ENCODE measurements at regions not wholly inside any gene's neighbourhood (a gene's known extent, or its start where the extent isn't known, plus 50 kb on each side); places are given as distances from the start of the nearest gene placed in this dataset.

GRCh38 chr18:46274266-46274665, 170.1 kb downstream of the HAUS1 start:
- peaks cover 8% of the 10 kb centered on the region for H3K4me1 Mint-ChIP-seq (ENCODE audit: low read depth, unreplicated experiment)
- no peaks in the 10 kb centered on the region for H3K9me3 ChIP-seq
- H3K4me3 Mint-ChIP-seq (ENCODE audit: unreplicated experiment): no peak overlapping the region
- POLR2A ChIA-PET: no interaction called here
- no TSS peak for BruUV-seq (replicated peaks)
- intact Hi-C loops (cut with micrococcal nuclease; ENCODE audit: unreplicated experiment): no loop called here
- no peaks in the 10 kb centered on the region for H3K27me3 ChIP-seq (replicated peaks; ENCODE audit: control insufficient read depth, insufficient read depth, low read length)
- no peak overlapping the region for H3K4me3 ChIP-seq (ENCODE audit: low read depth, low read length)
- CTCF ChIA-PET: no interaction called here
- H3K9me3 Mint-ChIP-seq (ENCODE audit: unreplicated experiment): no peaks in the 10 kb centered on the region
- H3K27me3 Mint-ChIP-seq (ENCODE audit: insufficient read depth, unreplicated experiment): no peaks in the 10 kb centered on the region
- H3K27ac Mint-ChIP-seq (ENCODE audit: unreplicated experiment): no peak overlapping the region
- H3K4me1 ChIP-seq: no peaks in the 10 kb centered on the region
- no peak for DNase-seq
- no peaks in the 10 kb centered on the region for H3K36me3 ChIP-seq (ENCODE audit: control insufficient read depth, insufficient read depth, low read length)
- TF ChIP-seq CTCF (IDR thresholded peaks at IDR 0.05; ENCODE audit: insufficient read depth in 1 of 2, low read depth in 1 of 2, low read length in 1 of 2, severe bottlenecking in 1 of 2, unreplicated experiment in 1 of 2): no peak
- no peaks in the 10 kb centered on the region for H3K36me3 Mint-ChIP-seq (ENCODE audit: insufficient read depth, unreplicated experiment)

- Histone ChIP-seq H3K9me3 (no peaks in the 10 kb centered on the region), H3K27me3 (replicated peaks; ENCODE audit: control insufficient read depth, insufficient read depth, low read length) (no peaks in the 10 kb centered on the region), H3K4me3 (ENCODE audit: low read depth, low read length) (no peak overlapping the region), H3K36me3 (ENCODE audit: control insufficient read depth, insufficient read depth, low read length) (no peaks in the 10 kb centered on the region), H3K4me1 (no peaks in the 10 kb centered on the region)
- CTCF ChIA-PET: no interaction called here
- Mint-ChIP-seq H3K4me3 (ENCODE audit: unreplicated experiment) (no peak overlapping the region), H3K9me3 (ENCODE audit: unreplicated experiment) (no peaks in the 10 kb centered on the region), H3K4me1 (ENCODE audit: low read depth, unreplicated experiment) (peaks cover 8% of the 10 kb centered on the region), H3K27ac (ENCODE audit: unreplicated experiment) (no peak overlapping the region), H3K36me3 (ENCODE audit: insufficient read depth, unreplicated experiment) (no peaks in the 10 kb centered on the region), H3K27me3 (ENCODE audit: insufficient read depth, unreplicated experiment) (no peaks in the 10 kb centered on the region)
- no TSS peak for BruUV-seq (replicated peaks)
- POLR2A ChIA-PET: no interaction called here
- intact Hi-C loops (cut with micrococcal nuclease; ENCODE audit: unreplicated experiment): no loop called here
- no peak for TF ChIP-seq CTCF (IDR thresholded peaks at IDR 0.05; ENCODE audit: insufficient read depth in 1 of 2, low read depth in 1 of 2, low read length in 1 of 2, severe bottlenecking in 1 of 2, unreplicated experiment in 1 of 2)
- no peak for DNase-seq
Measured at GRCh38 chr18:46275370-46275769, 171.2 kb downstream of the HAUS1 start.

- H3K4me1 Mint-ChIP-seq (ENCODE audit: low read depth, unreplicated experiment): peaks cover 8% of the 10 kb centered on the region
- H3K9me3 ChIP-seq: no peaks in the 10 kb centered on the region
- no peaks in the 10 kb centered on the region for H3K4me1 ChIP-seq
- H3K27me3 Mint-ChIP-seq (ENCODE audit: insufficient read depth, unreplicated experiment): no peaks in the 10 kb centered on the region
- no peak for TF ChIP-seq CTCF (IDR thresholded peaks at IDR 0.05; ENCODE audit: insufficient read depth in 1 of 2, low read depth in 1 of 2, low read length in 1 of 2, severe bottlenecking in 1 of 2, unreplicated experiment in 1 of 2)
- no peaks in the 10 kb centered on the region for H3K36me3 Mint-ChIP-seq (ENCODE audit: insufficient read depth, unreplicated experiment)
- H3K4me3 Mint-ChIP-seq (ENCODE audit: unreplicated experiment): no peak overlapping the region
- H3K4me3 ChIP-seq (ENCODE audit: low read depth, low read length): no peak overlapping the region
- BruUV-seq (replicated peaks): no TSS peak
- POLR2A ChIA-PET: no interaction called here
- intact Hi-C loops (cut with micrococcal nuclease; ENCODE audit: unreplicated experiment): no loop called here
- CTCF ChIA-PET: interaction anchor here (0.5 kb wide), 1 partner anchor 81 kb away, joined by 4 read pairs; no protein-coding TSS in a partner anchor
- no peaks in the 10 kb centered on the region for H3K36me3 ChIP-seq (ENCODE audit: control insufficient read depth, insufficient read depth, low read length)
- no peak for DNase-seq
- no peaks in the 10 kb centered on the region for H3K27me3 ChIP-seq (replicated peaks; ENCODE audit: control insufficient read depth, insufficient read depth, low read length)
- no peak overlapping the region for H3K27ac Mint-ChIP-seq (ENCODE audit: unreplicated experiment)
- H3K9me3 Mint-ChIP-seq (ENCODE audit: unreplicated experiment): no peaks in the 10 kb centered on the region
Measured at GRCh38 chr18:46276748-46277147, 172.6 kb downstream of the HAUS1 start.

All from Caco-2 (cell line).